GM19463 (cell line): ENCODE measurements at regions not wholly inside any gene's neighbourhood (a gene's known extent, or its start where the extent isn't known, plus 50 kb on each side); places are given as distances from the start of the nearest gene placed in this dataset.

ENCODE experiments used
- ATAC-seq: cut with Tn5 transposase; IDR thresholded peaks from one replicate; pipeline ENCODE4 v1.9.1; 2021; ENCODE audit warnings: mild to moderate bottlenecking, moderate library complexity; ENCODE audit not compliant: unreplicated experiment

GRCh38 chr4:176843710-176844109 is 51.0 kb upstream of the VEGFC start:
- ATAC-seq = no peak

GRCh38 chr4:176844448-176844847 is 51.7 kb upstream of the VEGFC start:
- ATAC-seq = no peak

- no peak for ATAC-seq
Measured at GRCh38 chr4:176845636-176846035, 52.9 kb upstream of the VEGFC start.

- no peak for ATAC-seq
Measured at GRCh38 chr4:176849076-176849475, 56.4 kb upstream of the VEGFC start.

GRCh38 chr4:176850436-176850835 is 57.7 kb upstream of the VEGFC start:
- ATAC-seq = no peak

- no peak for ATAC-seq
Measured at GRCh38 chr4:176856421-176856820, 63.7 kb upstream of the VEGFC start.

- no peak for ATAC-seq
Measured at GRCh38 chr4:176858839-176859238, 66.1 kb upstream of the VEGFC start.

GRCh38 chr4:176864238-176864637 is 71.5 kb upstream of the VEGFC start:
- no peak for ATAC-seq

GRCh38 chr4:176868676-176869075 is 76.0 kb upstream of the VEGFC start:
- no peak for ATAC-seq

GRCh38 chr4:176872461-176872860 is 79.7 kb upstream of the VEGFC start:
- no peak for ATAC-seq

GRCh38 chr4:176874721-176875445 is 82.2 kb upstream of the VEGFC start:
- no peak for ATAC-seq

- no peak for ATAC-seq
Measured at GRCh38 chr4:176875446-176875930, 82.8 kb upstream of the VEGFC start.

- ATAC-seq = no peak
Measured at GRCh38 chr4:176879380-176880116, 86.8 kb upstream of the VEGFC start.

- ATAC-seq = no peak
Measured at GRCh38 chr4:176882206-176882605, 89.5 kb upstream of the VEGFC start.

- ATAC-seq = no peak
Measured at GRCh38 chr4:176883108-176883550, 90.4 kb upstream of the VEGFC start.

GRCh38 chr4:176883681-176884418 is 91.1 kb upstream of the VEGFC start:
- no peak for ATAC-seq

GRCh38 chr4:176885224-176885623 is 92.5 kb upstream of the VEGFC start:
- ATAC-seq = no peak

GRCh38 chr4:176886135-176886534 is 93.4 kb upstream of the VEGFC start:
- no peak for ATAC-seq

GRCh38 chr4:176889776-176890175 is 97.1 kb upstream of the VEGFC start:
- no peak for ATAC-seq

- no peak for ATAC-seq
Measured at GRCh38 chr4:176894498-176894897, 101.8 kb upstream of the VEGFC start.

GRCh38 chr4:176896211-176896610 is 103.5 kb upstream of the VEGFC start:
- ATAC-seq = no peak

- ATAC-seq = no peak
Measured at GRCh38 chr4:176897226-176897625, 104.5 kb upstream of the VEGFC start.
